LNCaP clone FGC (cell line): ENCODE measurements at regions not wholly inside any gene's neighbourhood (a gene's known extent, or its start where the extent isn't known, plus 50 kb on each side); places are given as distances from the start of the nearest gene placed in this dataset.

ENCODE experiments used
- DNase-seq: peaks from one replicate; pipeline ENCODE4 v3.0.0-alpha.2; 2011; ENCODE audit warnings: low read depth
- H3K4me3 ChIP-seq: 2 replicates; pipeline ENCODE4 v1.5.1; 2011; ENCODE audit warnings: mild to moderate bottlenecking, low read depth, low read length, control low read depth
- CTCF ChIP-seq: IDR thresholded peaks from 2 replicates; pipeline ENCODE4 v1.5.1; 2012; ENCODE audit warnings: mild to moderate bottlenecking; ENCODE audit not compliant: control insufficient read depth, insufficient read depth; ENCODE audit errors: extremely low read depth

GRCh38 chr4:38510201-38510600 is 153.8 kb upstream of the KLF3 start:
- no peak for TF ChIP-seq CTCF
- DNase-seq = no peak
- H3K4me3 ChIP-seq = no peak overlapping the region

- TF ChIP-seq CTCF = no peak
- no peak overlapping the region for H3K4me3 ChIP-seq
- DNase-seq = no peak
These were observed 152.3 kb upstream of the KLF3 start for GRCh38 chr4:38511702-38512101.

GRCh38 chr4:38512840-38513239 is 151.2 kb upstream of the KLF3 start:
- TF ChIP-seq CTCF = no peak
- no peak for DNase-seq
- H3K4me3 ChIP-seq = no peak overlapping the region

- no peak overlapping the region for H3K4me3 ChIP-seq
- no peak for TF ChIP-seq CTCF
- no peak for DNase-seq
These were observed 149.4 kb upstream of the KLF3 start for GRCh38 chr4:38514465-38515146.

GRCh38 chr4:38516190-38516589 is 147.8 kb upstream of the KLF3 start:
- no peak for DNase-seq
- TF ChIP-seq CTCF = no peak
- no peak overlapping the region for H3K4me3 ChIP-seq

- no peak for DNase-seq
- TF ChIP-seq CTCF = no peak
- no peak overlapping the region for H3K4me3 ChIP-seq
These were observed 144.3 kb upstream of the KLF3 start for GRCh38 chr4:38519666-38520065.

- DNase-seq = no peak
- TF ChIP-seq CTCF = no peak
- H3K4me3 ChIP-seq = no peak overlapping the region
These were observed 140.9 kb upstream of the KLF3 start for GRCh38 chr4:38523054-38523453.
